K562 (cell line): ENCODE measurements at regions not wholly inside any gene's neighbourhood (a gene's known extent, or its start where the extent isn't known, plus 50 kb on each side); places are given as distances from the start of the nearest gene placed in this dataset.

Experiments
- ATAC-seq: fragments of 200-7000 bp; cut with Tn5 transposase; 3 replicates; pipeline ENCODE4 v1.9.1; 2020; ENCODE audit warnings: moderate library complexity
- BruUV-seq: library from RNA; stranded (reverse); fragments of 400-500 nt; replicated peaks from 2 replicates; lab custom pipeline; 2021; lab: Mats Ljungman, UMichigan
- CTCF ChIA-PET: fragments of 300-600 bp; formaldehyde crosslinking; extraction: SDS; loops from one replicate; lab custom pipeline; 2021; ENCODE audit warnings: low intra/inter-chr PET ratio; lab: Yijun Ruan, JAX
- POLR2A ChIA-PET: fragments of 300-600, 350-650 bp; sonication (Branson Sonifier 250); formaldehyde crosslinking; extraction: SDS; loops from one replicate; lab custom pipeline; 2021; ENCODE audit warnings: antibody characterized with exemption, inconsistent platforms; lab: Yijun Ruan, JAX
- DNase-seq, 4 experiments: peaks; one replicate each; pipeline versions ENCODE4 v3.0.0 to v3.0.0-alpha.2; 2011 to 2018; ENCODE audit warnings: low spot score in 3 of 4, mixed read lengths in 3 of 4; ENCODE audit errors: extremely low read depth in 1 of 4
- FAIRE-seq: peaks from 2 replicates; lab custom pipeline; 2011; peaks lifted over from hg19 to GRCh38; lab: Jason Lieb, UNC
- H2AFZ ChIP-seq: 2 replicates; pipeline ENCODE4 v1.6.0; 2011; ENCODE audit warnings: low read depth, low read length, control low read depth, inconsistent platforms
- H3K27ac ChIP-seq: fragments of 200-600 bp; 3 replicates; pipeline ENCODE4 v1.8.0; 2011; ENCODE audit warnings: low read depth, mild to moderate bottlenecking, control low read depth, inconsistent platforms, low read length, moderate library complexity, mixed read lengths; ENCODE audit errors: extremely low read depth
- H3K27me3 ChIP-seq, 2 experiments: fragments of 300-600 bp in 1 of 2; 2 replicates in 1 of 2; 3 replicates in 1 of 2; pipeline versions ENCODE4 v1.6.0 to v1.8.0; 2011; ENCODE audit warnings: inconsistent platforms in 2 of 2, low read length in 2 of 2, mild to moderate bottlenecking in 1 of 2, mixed read lengths in 1 of 2, moderate library complexity in 1 of 2; ENCODE audit not compliant: control insufficient read depth in 2 of 2, insufficient read depth in 2 of 2
- H3K36me3 ChIP-seq: fragments of 300-600 bp; 3 replicates; pipeline ENCODE4 v1.8.0; 2011; ENCODE audit warnings: mild to moderate bottlenecking, low read length, inconsistent platforms; ENCODE audit not compliant: control insufficient read depth, insufficient read depth
- H3K4me1 ChIP-seq, 2 experiments: fragments of 200-600 bp in 1 of 2; replicated peaks in 1 of 2; 2 replicates in 1 of 2; 3 replicates in 1 of 2; pipeline versions ENCODE4 v1.5.1 to v1.8.0; 2011; ENCODE audit warnings: inconsistent platforms in 2 of 2, low read length in 2 of 2, mild to moderate bottlenecking in 1 of 2, mixed read lengths in 1 of 2, moderate library complexity in 1 of 2; ENCODE audit not compliant: control insufficient read depth in 2 of 2, insufficient read depth in 2 of 2
- H3K4me2 ChIP-seq: 2 replicates; pipeline ENCODE4 v1.6.1; 2011; ENCODE audit warnings: low read length, control low read depth, inconsistent platforms, mixed read lengths; ENCODE audit not compliant: insufficient read depth
- H3K4me3 ChIP-seq: fragments of 200-600 bp; sonication (generic), shearing (Covaris generic); 2 replicates; pipeline ENCODE4 v1.5.1; 2016; ENCODE audit warnings: control low read depth, inconsistent platforms
- H3K79me2 ChIP-seq: fragments of 200-600 bp; 3 replicates; pipeline ENCODE4 v1.8.0; 2011; ENCODE audit warnings: low read length, inconsistent platforms; ENCODE audit not compliant: control insufficient read depth, insufficient read depth
- H3K9ac ChIP-seq, 2 experiments: 2 replicates each; pipeline versions ENCODE4 v1.6.0 to v1.6.1; 2011; ENCODE audit warnings: low read depth in 2 of 2, low read length in 2 of 2, control low read depth in 1 of 2, inconsistent platforms in 1 of 2, mild to moderate bottlenecking in 1 of 2, mixed read lengths in 1 of 2; ENCODE audit not compliant: insufficient read depth in 1 of 2
- H3K9me1 ChIP-seq: one replicate; pipeline ENCODE4 v1.6.0; 2011; ENCODE audit warnings: inconsistent platforms, mild to moderate bottlenecking, low read length, moderate library complexity; ENCODE audit not compliant: control insufficient read depth, insufficient read depth
- H3K9me3 ChIP-seq: replicated peaks from 2 replicates; pipeline ENCODE4 v1.5.1; 2011; ENCODE audit warnings: low read depth, low read length, inconsistent platforms; ENCODE audit not compliant: control insufficient read depth, insufficient read depth
- H4K20me1 ChIP-seq: replicated peaks from 2 replicates; pipeline ENCODE4 v1.6.1; 2011; ENCODE audit warnings: low read length, inconsistent platforms, mixed read lengths; ENCODE audit not compliant: control insufficient read depth, insufficient read depth
- ARNT ChIP-seq, 2 experiments: fragments of 450-650 bp; IDR thresholded peaks; 2 replicates each; pipeline ENCODE4 v1.6.1; 2016; ENCODE audit warnings: mild to moderate bottlenecking in 1 of 2
- FOXJ2 ChIP-seq: fragments of 200-800 bp; sonication (Bioruptor generic); IDR thresholded peaks from 2 replicates; pipeline ENCODE4 v1.6.1; 2016; ENCODE audit warnings: missing genetic modification characterization, missing compliant biosample characterization
- HLTF ChIP-seq: fragments of 450-650 bp; IDR thresholded peaks from 2 replicates; pipeline ENCODE4 v1.6.1; 2016
- HMGN3 ChIP-seq: IDR thresholded peaks from 2 replicates; pipeline ENCODE4 v1.6.1; 2011; ENCODE audit warnings: borderline replicate concordance, low read depth, mild to moderate bottlenecking, mixed read lengths, low read length; ENCODE audit not compliant: insufficient read length; ENCODE audit errors: extremely low read depth
- KAT7 ChIP-seq: sonication (generic); formaldehyde crosslinking; IDR thresholded peaks from 2 replicates; pipeline ENCODE4 v1.8.0; 2022; ENCODE audit warnings: missing genetic modification reagents, mild to moderate bottlenecking, borderline replicate concordance
- KLF1 ChIP-seq: fragments of 450-650 bp; IDR thresholded peaks from 2 replicates; pipeline ENCODE4 v1.6.1; 2016; ENCODE audit warnings: missing genetic modification characterization, missing compliant biosample characterization
- MAZ ChIP-seq, 2 experiments: fragments of 450-650 bp in 1 of 2; sonication (generic) in 1 of 2; formaldehyde crosslinking; IDR thresholded peaks in 1 of 2; conservative IDR thresholded peaks in 1 of 2; 2 replicates each; pipeline versions ENCODE4 v1.4.0 to v1.5.0; 2020; ENCODE audit warnings: mild to moderate bottlenecking in 1 of 2, missing genetic modification reagents in 1 of 2
- MLLT1 ChIP-seq, 2 experiments: fragments of 450-650 bp; IDR thresholded peaks; 2 replicates each; pipeline ENCODE4 v1.6.1; 2016
- PHTF2 ChIP-seq: fragments of 250-450 bp; sonication (Bioruptor Pico); IDR thresholded peaks from 2 replicates; pipeline ENCODE4 v1.5.0; 2021; ENCODE audit warnings: mild to moderate bottlenecking
- POLR2AphosphoS2 ChIP-seq: IDR thresholded peaks from 2 replicates; pipeline ENCODE4 v1.6.1; 2012; ENCODE audit warnings: low read length, improper control_type of control experiment
- RFX1 ChIP-seq: fragments of 450-650 bp; IDR thresholded peaks from 2 replicates; pipeline ENCODE4 v1.6.1; 2016; ENCODE audit warnings: mild to moderate bottlenecking, moderate library complexity
- RFX5 ChIP-seq: IDR thresholded peaks from 2 replicates; pipeline ENCODE4 v1.6.1; 2011; ENCODE audit warnings: low read depth, mild to moderate bottlenecking, improper control_type of control experiment, low read length
- SRSF3 ChIP-seq: fragments of 200-400 bp; formaldehyde crosslinking; IDR thresholded peaks from 2 replicates; pipeline ENCODE4 v1.6.1; 2016; ENCODE audit warnings: mild to moderate bottlenecking, low read length, moderate library complexity; ENCODE audit not compliant: insufficient read depth
- STAT5A ChIP-seq: IDR thresholded peaks from 2 replicates; pipeline ENCODE4 v1.6.1; 2012; ENCODE audit warnings: low read length, inconsistent platforms, borderline replicate concordance
- TCF15 ChIP-seq: fragments of 250-450 bp; sonication (Bioruptor Pico); IDR thresholded peaks from 2 replicates; pipeline ENCODE4 v1.8.0; 2022; ENCODE audit warnings: moderate library complexity, mild to moderate bottlenecking, inconsistent platforms
- TCF7 ChIP-seq: sonication (generic); IDR thresholded peaks from 2 replicates; pipeline ENCODE4 v1.6.1; 2016; ENCODE audit warnings: antibody characterized with exemption, borderline replicate concordance
- TEAD2 ChIP-seq: fragments of 450-650 bp; IDR thresholded peaks from 2 replicates; pipeline ENCODE4 v1.6.1; 2016; ENCODE audit warnings: missing genetic modification characterization, control low read depth, missing compliant biosample characterization
- ZHX1 ChIP-seq: fragments of 150-350 bp; conservative IDR thresholded peaks from 2 replicates; pipeline ENCODE4 v1.6.1; 2014; ENCODE audit warnings: low read length
- ZNF224 ChIP-seq: sonication (generic); formaldehyde crosslinking; IDR thresholded peaks from 2 replicates; pipeline ENCODE4 v1.8.0; 2022; ENCODE audit warnings: mild to moderate bottlenecking, missing genetic modification reagents
- ZNF436 ChIP-seq: fragments of 250-450, 450-650 bp; sonication (Bioruptor Pico); formaldehyde crosslinking; IDR thresholded peaks from 2 replicates; pipeline ENCODE4 v1.7.0; 2020; ENCODE audit warnings: mild to moderate bottlenecking
- ZNF507 ChIP-seq: conservative IDR thresholded peaks from 2 replicates; pipeline ENCODE4 v1.6.1; 2017; ENCODE audit warnings: missing genetic modification characterization, missing compliant biosample characterization
- WGBS: fragments of 100-300 bp; shearing (Covaris generic); methylation state at CpG from one replicate; pipeline ENCODE4 v1.1.6; 2016; ENCODE audit warnings: low coverage, mixed read lengths; ENCODE audit not compliant: insufficient coverage; ENCODE audit errors: missing lambda C conversion rate; 5-methylcytosine and 5-hydroxymethylcytosine counted together
- in situ Hi-C: fragments of 300-500 bp; cut with MboI; formaldehyde crosslinking; loops from 4 replicates; pipeline ENCODE4 v1.15.0; 2018; ENCODE audit warnings: inconsistent platforms, mixed read lengths
- intact Hi-C: fragments of 100-400 bp; cut with micrococcal nuclease; formaldehyde crosslinking; loops from 2 replicates; pipeline ENCODE4 v1.14.2; 2022

GRCh38 chr1:81290326-81290725 is 510.4 kb upstream of the ADGRL2 start (continued):
- TF ChIP-seq ZHX1: no peak
- TF ChIP-seq ZNF436 (CRISPR knock-in tag): no peak
- TF ChIP-seq MAZ (CRISPR knock-in tag; conservative IDR thresholded peaks at IDR 0.05 in 1 of 2, IDR thresholded peaks at IDR 0.05 in 1 of 2): no peak
- TF ChIP-seq ARNT (IDR thresholded peaks at IDR 0.05): no peak
- no peak for TF ChIP-seq PHTF2 (CRISPR knock-in tag)
- no peak for TF ChIP-seq POLR2AphosphoS2
- no peak for TF ChIP-seq KAT7 (CRISPR knock-in tag)
- TF ChIP-seq TCF7: no peak

- POLR2A ChIA-PET: no interaction called here
- intact Hi-C loops: no loop called here
- no peak for FAIRE-seq
- Histone ChIP-seq H3K27me3 (no peaks in the 10 kb centered on the region), H3K9ac (no peak overlapping the region), H2AFZ (no peak overlapping the region), H3K36me3 (no peaks in the 10 kb centered on the region), H3K4me1 (no peaks in the 10 kb centered on the region), H3K4me2 (no peak overlapping the region), H3K27ac (no peak overlapping the region), H3K79me2 (no peaks in the 10 kb centered on the region), H4K20me1 (no peaks in the 10 kb centered on the region), H3K9me3 (no peaks in the 10 kb centered on the region), H3K4me3 (no peak overlapping the region), H3K9me1 (no peaks in the 10 kb centered on the region)
- DNase-seq: no peak
- no peak for ATAC-seq
- in situ Hi-C loops: no loop called here
- WGBS: 0% methylated on average over 2 of the region's 2 CpGs
- CTCF ChIA-PET: no interaction called here
- BruUV-seq: no TSS peak
- TF ChIP-seq MLLT1 (IDR thresholded peaks at IDR 0.05) (no peak), TCF15 (CRISPR knock-in tag) (no peak), RFX1 (no peak), KLF1 (tag) (no peak), ZNF507 (tag) (no peak), RFX5 (no peak), FOXJ2 (no peak), HMGN3 (no peak), STAT5A (no peak), TEAD2 (tag) (no peak), HLTF (no peak), SRSF3 (no peak), ZNF224 (no peak)
Measured at GRCh38 chr1:81288689-81289088, 512.0 kb upstream of the ADGRL2 start.
